ENCODE measurements at regions not wholly inside any gene's neighbourhood (a gene's known extent, or its start where the extent isn't known, plus 50 kb on each side); places are given as distances from the start of the nearest gene placed in this dataset.
"Not testable (repeated sequence)": the region's sequence is repeated elsewhere in the genome, so short reads cannot be mapped to it uniquely, and the experiment has no call there.

DNA sequence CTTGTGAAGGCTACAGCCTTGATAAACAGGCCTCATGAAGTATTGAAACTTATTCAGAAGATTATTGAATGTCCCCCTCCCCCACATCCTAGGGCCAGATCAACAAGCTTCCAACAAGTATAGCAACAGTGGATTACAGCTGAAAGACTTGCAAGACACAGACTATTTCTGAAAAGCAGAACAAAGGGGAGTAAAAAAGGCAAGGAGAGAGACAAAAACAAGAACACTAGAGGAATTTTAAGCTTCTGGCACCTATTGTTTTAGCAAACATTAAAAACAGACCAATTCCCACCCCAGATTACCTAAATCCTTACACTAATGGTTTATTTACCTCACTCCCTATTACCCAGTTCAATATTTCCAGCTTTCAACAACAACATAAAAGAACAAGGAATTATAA is 446.3 kb upstream of the FSTL5 start:
- DNase-seq, result no peak

DNA sequence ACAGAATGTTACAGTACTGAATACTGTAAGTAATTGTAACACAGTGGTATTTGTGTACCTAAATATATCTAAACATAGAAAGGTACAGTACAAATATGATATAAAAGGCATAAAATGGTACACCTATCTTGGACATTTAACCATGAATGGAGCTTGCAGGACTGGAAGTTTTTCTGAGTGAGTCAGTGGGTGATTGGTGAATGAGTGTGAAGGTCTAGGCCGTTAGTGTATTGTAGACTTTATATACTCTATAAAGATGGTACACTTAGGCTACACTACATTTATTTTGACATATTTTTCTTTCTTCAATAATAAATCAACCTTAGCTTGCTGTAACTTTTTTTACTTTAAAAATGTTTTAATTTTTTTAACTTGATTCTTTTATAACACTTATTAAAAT is 422.5 kb upstream of the FSTL5 start:
- no peak for DNase-seq

DNA sequence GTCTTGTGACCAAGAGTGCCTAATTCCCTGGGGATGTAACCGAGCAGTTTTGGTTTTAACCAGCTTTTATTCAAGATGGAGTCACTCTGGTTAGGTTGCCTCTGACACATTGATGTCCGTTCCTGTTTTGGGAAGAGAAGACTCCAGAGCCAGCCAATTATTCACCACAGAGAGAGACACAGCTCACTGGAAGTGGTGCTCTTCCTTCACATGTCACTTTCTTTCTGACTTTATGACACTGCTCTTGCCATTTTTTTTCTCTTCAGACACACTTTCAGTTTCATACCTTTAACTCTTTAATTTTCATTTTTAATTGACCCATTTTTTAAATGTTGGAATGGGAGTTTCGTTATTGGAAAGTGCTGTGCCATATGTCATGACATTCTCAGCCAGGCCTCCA is 418.4 kb upstream of the FSTL5 start:
- DNase-seq, result no peak

DNA sequence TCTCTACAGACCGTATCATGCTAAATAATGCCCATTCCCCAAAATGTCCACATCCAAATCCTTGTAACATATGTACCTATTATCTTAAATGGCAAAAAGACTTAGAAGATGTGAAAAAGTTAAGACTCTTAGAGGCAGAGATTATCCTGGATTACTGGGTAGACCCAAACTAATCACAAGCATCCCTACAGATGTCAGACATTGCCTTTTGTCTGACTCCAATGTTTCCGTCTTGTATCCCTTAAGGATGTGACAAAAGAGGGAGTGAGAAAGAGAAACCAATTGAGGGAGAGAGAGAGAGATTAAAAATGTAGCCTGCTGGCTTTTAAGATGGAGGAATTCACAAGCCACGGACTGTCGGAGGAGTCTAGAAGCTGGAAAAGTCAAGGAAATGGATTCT is 401.9 kb upstream of the FSTL5 start:
- no peak for DNase-seq

DNA sequence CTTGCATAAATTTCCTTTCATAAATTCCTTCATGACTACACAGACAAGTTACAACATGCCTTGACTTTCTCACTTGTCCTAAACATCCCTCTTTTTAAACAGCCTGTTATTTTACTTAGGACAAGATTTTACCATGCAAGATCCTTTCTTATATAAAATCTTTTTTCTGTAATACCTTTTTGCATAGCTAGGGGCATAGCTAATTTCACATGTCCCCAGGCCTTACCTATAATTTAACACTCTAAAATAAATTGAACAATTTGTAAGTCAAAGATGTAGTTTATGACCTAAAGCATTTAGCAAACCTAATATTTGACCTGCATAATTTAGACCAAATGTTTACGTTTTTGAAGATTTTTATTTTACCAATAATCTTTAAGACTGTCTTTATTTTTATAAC is 396.3 kb upstream of the FSTL5 start:
- DNase-seq, result no peak

DNA sequence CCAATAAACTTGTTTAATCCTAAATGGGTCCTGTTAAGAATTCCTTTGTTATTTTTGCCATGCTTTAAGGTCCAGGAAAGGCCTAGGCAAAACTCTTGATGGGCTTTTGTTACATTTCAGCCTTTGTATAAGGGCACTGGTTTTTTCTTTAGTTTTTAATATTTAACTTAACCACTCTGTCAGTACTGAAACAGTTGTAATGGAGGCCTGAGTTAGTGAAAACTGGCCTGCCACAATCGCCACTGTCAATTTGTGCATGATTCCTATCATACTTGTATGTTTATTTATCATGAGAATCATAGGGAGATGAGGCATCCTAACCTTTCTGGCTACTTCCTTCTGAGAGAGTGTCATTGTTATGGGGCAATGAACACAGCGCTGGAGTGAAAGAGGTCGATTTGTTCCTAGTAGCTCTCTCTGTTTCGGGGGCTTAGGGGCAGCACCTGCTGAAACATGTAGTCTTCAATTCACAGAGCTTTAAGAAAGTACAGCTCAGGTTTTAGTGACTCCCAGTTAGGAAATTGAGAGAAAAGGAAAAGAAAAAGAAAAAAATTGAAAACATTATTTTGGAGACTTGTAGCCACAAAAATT is 393.8 kb upstream of the FSTL5 start:
- DNase-seq, result no peak

DNA sequence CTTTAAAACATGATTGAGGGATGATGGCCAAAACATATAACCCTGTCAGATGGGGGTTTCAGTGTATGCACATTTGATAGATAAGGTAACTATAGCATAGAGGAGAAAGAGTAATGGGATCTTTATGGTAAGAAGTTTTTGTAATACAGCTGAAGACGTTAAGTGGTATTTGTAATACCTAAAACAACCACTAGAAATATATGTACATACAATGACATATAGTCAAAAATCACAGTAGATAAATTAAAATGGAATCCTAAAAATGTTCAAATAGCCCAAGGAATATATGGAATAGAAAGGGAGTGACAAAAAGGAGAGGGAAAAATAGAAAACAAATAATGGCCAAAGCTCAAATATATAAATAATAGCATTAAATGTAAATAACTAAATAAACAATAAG is 371.3 kb upstream of the FSTL5 start:
- DNase-seq, result no peak

DNA sequence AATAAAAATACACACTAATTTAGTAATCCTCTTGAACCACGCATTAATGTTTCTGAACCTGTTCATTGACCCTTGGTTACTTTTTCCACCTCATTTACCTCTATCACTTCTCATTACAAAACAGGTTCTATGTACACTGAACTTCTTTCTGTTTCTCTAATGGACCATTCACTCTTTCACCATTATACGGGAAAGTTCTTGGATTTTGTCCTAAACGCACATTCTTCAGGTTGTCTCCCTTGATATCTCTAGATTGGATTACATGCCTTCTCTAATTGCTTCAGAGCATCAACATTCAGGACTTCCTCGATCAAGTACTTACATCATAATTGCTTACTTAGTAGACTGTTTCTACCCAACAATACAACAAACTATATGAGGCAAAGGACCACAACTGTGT is 359.4 kb upstream of the FSTL5 start:
- no peak for DNase-seq

DNA sequence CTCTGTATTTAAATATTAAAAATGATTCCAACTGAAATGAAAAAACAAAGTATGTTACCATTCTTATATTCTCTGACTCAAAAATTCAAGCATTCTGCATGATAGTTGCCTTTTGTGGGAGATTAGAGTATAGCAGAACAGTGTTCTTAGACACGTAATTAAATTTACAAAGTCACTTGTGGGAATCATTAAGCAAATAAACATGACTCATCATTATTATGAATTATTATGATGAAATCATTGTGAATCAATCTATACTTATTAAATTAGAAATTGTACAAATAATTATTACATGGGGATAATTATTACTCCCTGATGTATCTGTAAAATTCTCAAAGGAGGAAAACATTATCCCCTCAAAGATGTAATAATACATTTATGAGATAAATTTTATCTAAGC is 358.9 kb upstream of the FSTL5 start:
- DNase-seq, result no peak

DNA sequence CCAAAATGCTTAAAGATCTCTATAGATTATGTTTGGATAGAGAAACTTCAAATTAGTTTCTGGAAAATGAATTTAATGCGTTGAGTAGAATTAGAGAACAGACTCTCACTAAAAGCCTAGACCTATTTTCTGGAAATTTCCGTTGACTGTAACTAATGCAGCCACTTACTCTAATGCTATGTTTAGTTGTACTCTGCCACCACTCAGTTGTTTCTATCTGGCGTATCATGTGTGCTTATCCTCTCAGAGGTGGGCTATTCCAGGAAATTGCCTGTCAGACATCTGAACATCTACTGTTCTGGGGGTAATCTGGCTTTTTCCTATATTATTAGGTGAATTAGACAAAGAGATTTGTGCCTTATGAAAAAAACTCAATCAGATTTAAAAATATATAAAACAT is 347.1 kb upstream of the FSTL5 start:
- no peak for DNase-seq

DNA sequence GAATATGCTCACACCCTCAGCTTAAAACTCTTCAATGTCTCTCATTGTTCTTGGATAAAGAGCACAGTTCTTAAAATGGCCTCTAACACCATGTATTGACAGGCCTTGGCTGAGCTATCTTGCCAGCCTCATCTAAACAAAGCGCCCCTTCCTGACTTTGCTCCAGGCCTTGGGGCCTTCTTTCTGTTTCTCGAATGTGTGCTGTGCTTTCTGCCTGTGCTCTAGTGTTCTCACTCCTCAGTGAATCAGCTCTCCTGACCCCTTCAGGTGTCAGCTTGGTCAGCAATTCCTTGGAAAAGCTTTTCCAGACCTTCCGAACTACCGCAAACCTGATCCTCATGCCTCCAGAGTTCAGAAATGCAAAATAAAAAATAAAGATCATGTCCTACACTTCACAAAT is 346.3 kb upstream of the FSTL5 start:
- DNase-seq, result no peak

DNA sequence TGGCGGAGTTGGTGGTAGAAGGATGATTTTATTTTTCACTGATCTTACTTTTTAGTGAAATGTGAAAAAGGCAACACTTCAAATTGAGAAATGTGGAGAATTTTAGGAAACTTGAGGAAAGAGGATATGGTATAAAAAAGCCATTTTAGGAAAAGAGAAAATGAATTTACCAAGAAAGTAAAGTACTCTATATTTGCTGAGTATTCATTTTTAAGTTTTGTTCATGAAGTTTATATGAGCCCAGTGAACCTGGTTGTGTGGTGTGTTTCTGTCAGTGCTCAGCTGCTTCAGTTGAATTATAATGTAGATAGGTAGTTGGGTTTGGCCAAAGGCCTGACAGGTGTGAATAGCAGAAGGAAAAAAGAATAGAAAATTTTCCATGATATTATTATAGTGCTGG is 345.5 kb upstream of the FSTL5 start:
- DNase-seq, result no peak

DNA sequence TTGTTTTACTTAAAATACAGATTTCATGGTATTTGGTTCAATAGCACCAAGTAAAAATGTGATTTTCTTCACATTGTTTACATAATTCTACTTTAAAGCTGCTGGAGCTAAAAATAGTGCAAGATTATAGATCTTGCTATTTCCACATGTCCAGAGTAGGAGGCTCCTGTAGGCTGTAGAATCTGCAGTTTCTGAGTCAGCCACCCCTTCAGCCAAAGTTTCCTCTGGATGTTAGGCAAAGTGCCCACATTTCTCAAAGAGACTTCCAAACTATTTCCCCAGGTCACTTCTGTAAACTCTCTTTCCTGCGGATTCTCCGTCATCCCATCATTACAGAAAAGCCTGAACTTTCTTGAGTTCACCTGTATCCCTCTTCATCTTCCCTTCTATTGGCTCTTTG is 342.5 kb upstream of the FSTL5 start:
- DNase-seq, result no peak

DNA sequence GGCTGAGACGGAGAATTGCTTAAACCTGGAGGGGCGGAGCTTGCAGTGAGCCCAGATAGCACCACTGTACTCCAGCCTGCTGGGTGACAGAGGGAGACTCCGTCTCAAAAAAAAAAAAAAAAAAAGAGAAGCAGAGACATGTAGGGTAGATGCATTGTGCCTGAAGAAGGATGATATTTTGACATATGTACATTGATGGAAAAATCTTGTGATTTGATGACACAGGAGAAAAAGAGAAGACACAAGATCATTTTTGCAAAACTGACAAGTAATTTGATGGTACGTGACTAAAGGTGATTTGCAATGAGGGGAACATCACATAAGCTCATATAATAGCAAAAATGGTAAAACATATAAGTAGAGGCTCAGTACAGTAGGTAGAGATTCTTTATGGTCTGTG is 340.1 kb upstream of the FSTL5 start:
- DNase-seq, result no peak

DNA sequence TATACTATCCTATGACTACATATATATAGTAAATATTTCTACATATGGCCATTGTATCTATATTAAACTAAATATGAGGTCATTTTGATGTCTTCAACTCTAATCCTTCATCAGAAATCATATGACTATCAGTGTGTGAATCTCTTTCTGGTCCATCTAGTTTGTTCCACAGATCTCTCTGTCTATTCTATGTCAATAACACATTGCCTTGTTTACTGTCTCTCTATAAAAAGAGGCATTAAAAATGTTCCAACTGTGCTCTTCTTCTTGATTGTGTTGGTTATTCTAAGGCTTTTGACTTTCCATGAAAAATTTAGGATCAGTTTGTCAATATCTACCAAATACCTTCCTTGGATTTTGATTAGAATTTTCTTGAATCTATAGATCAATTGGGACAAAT is 338.3 kb upstream of the FSTL5 start:
- no peak for DNase-seq

DNA sequence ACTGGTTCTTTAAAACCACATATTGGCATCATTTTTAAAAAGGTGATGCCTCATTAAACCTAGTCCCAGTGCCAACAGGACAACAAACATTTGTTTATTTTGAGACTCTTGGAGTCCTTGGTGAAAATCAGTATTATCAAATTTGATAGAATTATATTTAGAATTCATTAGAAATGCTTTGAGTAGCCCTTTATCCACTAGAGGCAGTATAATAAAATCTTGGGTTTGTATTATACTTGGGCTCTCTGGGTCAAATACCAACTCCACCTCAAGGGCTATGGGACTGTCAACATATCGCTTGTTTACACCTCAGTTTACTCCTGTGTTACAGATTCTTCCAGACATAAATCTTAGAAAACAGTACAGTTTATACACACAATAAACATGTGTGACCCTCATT is 335.7 kb upstream of the FSTL5 start:
- no peak for DNase-seq

DNA sequence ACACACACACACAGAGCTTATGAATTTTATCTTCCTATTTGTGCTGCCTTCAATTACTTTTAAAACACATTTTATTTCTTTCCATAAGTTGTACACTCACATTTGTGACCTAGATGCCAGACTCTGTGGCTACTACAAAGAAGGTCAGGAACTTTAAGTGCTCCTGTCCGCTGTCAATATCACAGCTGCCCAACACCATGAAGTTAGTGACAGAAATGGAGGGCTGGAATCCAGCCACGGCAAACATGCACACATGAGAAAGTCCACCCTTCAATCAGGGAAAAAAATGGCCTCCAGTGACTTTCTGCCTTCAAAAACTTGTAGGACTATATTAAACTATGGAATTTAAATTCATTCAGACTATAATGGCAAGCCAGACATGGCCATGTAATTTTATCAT is 334.4 kb upstream of the FSTL5 start:
- no peak for DNase-seq

DNA sequence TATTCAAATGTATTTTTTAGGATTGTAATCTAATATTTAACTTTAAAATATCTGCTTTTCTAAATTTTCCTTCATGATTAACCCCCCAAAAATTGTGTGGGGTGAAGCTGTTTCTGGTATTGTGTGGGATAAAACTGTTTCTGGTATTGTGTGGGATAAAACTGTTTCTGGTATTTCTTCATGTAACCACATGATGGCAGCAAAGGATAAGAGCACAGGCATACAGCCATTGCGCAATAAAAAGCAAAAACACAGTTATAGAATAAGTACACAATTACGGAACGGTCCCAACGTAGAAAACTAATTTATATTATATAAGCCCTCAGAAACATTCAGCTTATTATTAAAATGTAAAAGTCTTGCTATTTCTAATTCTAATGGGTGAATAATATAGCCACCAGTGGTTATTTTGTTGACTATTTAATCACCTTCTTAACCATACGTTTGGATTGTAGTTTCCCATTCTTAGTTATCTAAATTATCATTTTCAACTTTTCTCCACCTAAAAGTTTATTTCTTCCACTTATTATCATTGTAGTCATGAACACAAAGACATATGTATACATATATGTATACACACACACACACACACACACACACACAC is 333.9 kb upstream of the FSTL5 start:
- DNase-seq, result no peak

DNA sequence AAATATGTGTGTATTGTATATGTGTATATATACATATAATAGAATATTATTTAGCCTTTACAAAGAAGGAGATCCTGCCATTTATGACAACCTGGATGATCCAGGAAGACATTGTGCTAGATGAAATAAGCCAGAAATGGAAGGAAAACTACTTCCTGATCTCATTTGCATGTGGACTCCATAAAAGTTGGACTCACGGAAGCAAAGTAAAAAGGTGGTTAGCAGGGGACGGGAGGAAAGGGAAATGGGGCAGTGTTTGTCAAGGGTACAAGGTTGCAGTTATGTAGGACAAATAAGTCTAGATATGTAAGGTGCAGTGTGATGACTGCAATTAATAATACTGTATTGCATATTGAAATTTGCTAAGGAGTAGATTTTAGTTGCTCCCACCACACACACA is 331.1 kb upstream of the FSTL5 start:
- no peak for DNase-seq

DNA sequence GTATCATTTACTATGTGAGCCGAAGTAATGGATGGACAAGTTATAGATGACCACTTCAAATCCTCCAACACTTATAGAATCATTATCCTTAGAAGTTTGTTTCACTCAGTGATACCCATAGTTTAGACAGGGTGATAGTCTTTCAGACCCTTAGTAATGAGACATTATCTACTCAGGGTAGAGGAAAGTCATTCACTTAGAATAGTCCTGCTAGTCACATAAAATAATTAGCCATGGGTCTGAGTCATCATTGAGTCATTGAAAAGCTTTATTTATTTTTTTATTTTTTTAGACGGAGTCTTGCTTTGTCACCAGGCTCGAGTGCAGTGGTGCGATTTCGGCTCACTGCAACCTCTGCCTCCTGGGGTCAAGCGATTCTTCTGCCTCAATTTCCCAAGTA is 321.7 kb upstream of the FSTL5 start:
- no peak for DNase-seq

DNA sequence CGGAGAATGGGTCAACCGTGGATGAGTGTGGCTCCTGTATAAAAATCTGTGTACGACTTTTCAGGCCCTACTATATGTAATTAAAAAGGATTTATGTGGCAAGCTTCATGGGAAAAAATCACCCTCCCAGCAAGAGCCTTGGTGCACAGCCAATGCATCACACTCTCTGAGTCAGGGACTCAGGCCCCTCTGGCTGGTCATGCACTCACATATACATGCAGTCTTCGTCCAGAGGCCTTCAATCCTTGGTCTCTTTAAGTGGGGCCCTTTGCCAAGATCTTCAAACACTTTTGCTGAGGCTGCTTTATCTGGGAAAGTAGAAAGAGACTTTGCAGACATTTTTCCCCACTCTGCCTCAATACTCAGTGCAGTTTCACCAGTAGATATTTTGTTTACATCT is 311.4 kb upstream of the FSTL5 start:
- no peak for DNase-seq

DNA sequence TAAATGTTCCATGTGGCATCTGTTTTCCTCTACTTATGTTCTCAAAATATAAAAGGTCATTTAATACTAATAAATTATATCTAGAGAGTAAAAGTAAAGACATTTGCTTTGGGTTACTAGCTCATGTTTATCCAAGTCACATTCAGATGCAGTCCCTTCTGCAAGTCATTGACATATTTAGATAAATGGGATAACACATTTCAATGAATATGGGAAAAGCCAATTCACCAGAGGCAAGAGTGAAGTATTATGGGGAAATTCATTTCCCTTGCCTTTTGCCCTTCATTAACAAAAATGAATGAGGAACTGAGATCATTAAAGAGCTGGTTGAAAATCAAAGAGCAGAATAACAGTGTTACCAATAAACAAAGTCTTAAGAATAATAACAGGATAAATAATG is 306.2 kb upstream of the FSTL5 start:
- DNase-seq, result no peak

DNA sequence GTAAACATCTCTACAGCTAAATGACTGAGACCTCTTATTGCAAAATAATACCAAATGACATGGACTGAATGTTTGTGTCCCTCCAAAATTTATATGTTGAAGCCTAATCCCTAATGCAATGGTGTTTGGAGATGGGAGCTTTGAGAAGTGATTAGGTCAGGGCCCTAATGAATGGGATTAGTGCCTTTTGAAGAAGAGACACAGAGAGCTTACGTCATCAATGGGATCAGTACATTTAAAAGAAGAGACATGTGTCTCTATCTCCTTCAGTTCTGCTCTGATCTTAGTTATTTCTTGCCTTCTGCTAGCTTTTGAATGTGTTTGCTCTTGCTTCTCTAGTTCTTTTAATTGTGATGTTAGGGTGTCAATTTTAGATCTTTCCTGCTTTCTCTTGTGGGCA is 301.6 kb upstream of the FSTL5 start:
- not testable (repeated sequence) for DNase-seq

DNA sequence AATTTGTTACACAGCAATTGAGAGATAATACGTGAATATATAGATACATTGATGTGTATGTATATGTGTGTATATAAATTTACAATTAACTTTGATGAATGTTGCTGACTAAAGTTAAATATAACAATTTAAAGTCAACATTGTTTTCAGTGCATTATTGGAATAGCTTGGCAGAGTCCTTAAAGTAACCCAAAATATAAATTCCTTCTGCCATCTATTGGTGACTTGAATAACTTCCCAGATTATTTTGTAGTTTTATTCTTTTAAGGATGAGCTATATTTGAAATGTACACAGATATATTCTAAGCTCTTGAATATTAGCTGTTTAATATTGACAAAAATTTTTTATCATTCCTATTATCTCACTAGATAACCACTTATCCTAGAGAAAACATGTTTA is 298.2 kb upstream of the FSTL5 start:
- no peak for DNase-seq

DNA sequence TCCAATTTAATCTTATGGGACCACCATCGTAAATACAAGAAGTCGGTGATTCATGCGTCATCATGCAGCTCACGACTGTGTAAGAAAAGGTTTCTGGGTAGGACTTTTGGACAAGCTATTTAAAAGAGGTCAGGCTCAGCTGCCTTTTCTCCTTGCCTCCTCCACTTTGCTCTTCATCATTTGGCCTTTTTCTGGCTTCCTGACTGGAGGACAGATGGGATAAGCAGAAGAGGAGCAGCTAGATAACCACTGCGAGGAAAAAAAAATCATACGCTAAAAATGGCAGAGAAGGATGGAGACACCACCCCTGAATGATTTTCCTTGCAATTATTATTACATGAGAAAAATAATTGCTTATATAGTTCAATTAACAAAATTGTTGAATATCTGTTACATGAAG is 294.3 kb upstream of the FSTL5 start:
- no peak for DNase-seq

Data from cerebellar nuclear complex (tissue), 1 donor.